Omental fat pad (tissue), 3 donors: ENCODE measurements at regions not wholly inside any gene's neighbourhood (a gene's known extent, or its start where the extent isn't known, plus 50 kb on each side); places are given as distances from the start of the nearest gene placed in this dataset.

ENCODE experiments used
- ATAC-seq: fragments of 150-250 bp; one replicate; pipeline ENCODE4 v1.9.1; 2016; ENCODE audit warnings: mild to moderate bottlenecking, moderate library complexity; ENCODE audit not compliant: low FRiP score
- DNase-seq: peaks from one replicate; pipeline ENCODE4 v3.0.0-alpha.2; 2019; ENCODE audit warnings: low spot score
- TF ChIP-seq, protein P1 (sequence below), 3 donors: fragments of 450-650 bp; IDR thresholded peaks; one replicate each; pipeline ENCODE4 v1.5.1; 2016 to 2017; ENCODE audit warnings: antibody characterized with exemption in 3 of 3, mild to moderate bottlenecking in 3 of 3, moderate library complexity in 2 of 3

DNA sequence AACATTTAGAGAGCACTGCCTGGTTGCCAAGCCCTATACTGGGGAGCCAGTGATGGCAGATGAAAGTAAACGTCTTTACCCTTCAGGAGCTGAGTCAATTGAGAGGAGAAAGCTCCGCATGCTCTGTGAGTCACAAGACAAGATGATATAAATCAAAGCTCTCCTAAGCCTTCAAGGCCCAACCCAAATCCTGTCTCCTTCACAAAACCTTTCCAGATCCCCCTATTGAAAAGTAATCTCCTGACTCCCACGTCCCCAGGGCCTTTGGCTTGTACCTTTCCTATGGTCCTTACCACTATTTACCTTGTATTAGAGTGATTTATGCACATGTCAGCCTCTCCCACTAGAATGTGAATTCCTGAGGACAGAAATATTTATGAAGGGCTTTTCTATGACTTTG is 230.1 kb upstream of the TENM4 start:
- TF ChIP-seq, protein P1, sequence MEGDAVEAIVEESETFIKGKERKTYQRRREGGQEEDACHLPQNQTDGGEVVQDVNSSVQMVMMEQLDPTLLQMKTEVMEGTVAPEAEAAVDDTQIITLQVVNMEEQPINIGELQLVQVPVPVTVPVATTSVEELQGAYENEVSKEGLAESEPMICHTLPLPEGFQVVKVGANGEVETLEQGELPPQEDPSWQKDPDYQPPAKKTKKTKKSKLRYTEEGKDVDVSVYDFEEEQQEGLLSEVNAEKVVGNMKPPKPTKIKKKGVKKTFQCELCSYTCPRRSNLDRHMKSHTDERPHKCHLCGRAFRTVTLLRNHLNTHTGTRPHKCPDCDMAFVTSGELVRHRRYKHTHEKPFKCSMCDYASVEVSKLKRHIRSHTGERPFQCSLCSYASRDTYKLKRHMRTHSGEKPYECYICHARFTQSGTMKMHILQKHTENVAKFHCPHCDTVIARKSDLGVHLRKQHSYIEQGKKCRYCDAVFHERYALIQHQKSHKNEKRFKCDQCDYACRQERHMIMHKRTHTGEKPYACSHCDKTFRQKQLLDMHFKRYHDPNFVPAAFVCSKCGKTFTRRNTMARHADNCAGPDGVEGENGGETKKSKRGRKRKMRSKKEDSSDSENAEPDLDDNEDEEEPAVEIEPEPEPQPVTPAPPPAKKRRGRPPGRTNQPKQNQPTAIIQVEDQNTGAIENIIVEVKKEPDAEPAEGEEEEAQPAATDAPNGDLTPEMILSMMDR (IDR thresholded peaks at IDR 0.05), result no peak
- DNase-seq, result no peak
- no peak for ATAC-seq

GRCh38 chr11:79668575-79668974 is 227.7 kb upstream of the TENM4 start:
- no peak for ATAC-seq
- DNase-seq, result no peak
- TF ChIP-seq, protein P1 (IDR thresholded peaks at IDR 0.05), result no peak

DNA sequence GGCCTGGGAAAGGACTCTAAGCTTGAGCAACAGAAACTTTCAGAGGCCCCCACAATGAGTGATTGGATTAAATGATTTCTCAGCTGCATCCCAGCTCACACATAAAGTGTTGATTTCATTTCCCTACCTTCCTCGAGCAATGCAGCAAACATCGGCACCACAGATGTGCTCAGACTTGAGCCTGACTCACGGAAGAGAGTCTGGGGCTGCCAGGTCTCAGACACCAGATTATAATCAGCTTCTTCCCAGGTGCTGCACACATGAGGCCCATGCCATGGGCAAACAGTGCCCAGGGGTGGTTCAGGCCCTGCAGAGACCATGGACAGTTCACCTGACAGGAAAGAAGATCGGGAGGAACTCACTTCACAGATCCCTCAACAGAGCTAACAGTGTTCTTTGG is 226.6 kb upstream of the TENM4 start:
- no peak for ATAC-seq
- TF ChIP-seq, protein P1 (IDR thresholded peaks at IDR 0.05), result no peak
- DNase-seq, result no peak

DNA sequence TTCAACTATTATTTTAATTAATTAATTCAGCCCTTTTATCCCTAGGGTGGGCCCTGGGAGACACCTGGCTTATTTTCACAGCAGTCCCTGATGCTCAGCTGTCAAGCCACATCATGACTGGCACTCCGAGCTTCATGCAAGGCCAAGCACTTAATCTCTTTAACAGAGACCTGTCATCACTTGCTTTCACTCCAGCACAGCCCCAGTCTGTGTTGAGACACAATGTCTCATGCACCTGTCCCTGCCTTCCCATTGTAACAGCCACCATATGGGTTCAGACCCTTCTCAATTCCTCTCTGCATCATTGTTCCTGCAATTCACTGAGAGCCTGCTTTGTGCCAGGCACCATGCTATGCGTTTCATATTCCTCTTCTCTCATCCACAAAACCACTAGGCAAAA is 222.2 kb upstream of the TENM4 start:
- ATAC-seq, result no peak
- TF ChIP-seq, protein P1 (IDR thresholded peaks at IDR 0.05), result no peak
- no peak for DNase-seq

DNA sequence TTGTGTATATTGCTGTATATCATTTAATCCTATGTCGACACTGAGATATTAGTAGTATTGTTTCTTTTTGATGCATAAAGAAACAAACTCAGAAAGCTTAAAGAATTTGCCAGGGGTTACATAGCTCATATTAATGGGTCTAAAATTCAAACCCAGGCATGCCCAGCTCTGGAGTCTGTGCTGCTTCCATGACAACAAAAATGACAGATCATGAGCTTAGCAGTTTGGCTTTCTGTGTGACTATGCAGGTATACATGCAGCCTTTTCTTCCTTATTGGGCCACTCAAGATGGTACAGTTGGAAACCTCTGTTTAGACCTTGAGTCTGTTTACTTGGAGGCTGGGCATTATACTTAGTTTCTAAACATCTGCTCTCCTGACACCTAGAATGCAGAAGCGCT is 220.5 kb upstream of the TENM4 start:
- ATAC-seq, result no peak
- TF ChIP-seq, protein P1 (IDR thresholded peaks at IDR 0.05), result no peak
- DNase-seq, result no peak

- DNase-seq, result no peak
- no peak for ATAC-seq
- TF ChIP-seq, protein P1 (IDR thresholded peaks at IDR 0.05), result no peak
Observed at GRCh38 chr11:79648766-79649520, 208.1 kb upstream of the TENM4 start.

DNA sequence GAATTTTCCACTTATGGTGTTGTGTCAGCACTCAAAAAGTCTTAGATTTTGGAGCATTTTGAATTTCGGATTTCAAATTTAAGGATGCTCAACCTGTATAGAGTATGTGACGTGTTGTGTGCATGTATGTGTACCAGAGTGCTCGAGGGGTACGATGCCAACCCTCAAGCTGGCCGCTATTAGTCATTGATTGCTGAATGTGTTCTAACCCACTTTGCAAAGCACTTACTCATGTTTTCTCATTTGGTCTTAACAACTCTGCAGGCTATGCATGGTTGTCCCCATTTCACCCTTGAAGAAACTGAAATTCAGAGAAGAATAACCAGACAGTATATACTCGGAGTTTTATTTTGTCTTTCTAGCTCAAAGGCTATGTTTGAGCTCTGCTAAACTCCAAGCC is 196.4 kb upstream of the TENM4 start:
- DNase-seq (no peak), ATAC-seq (no peak)
- TF ChIP-seq, protein P1 (IDR thresholded peaks at IDR 0.05), result no peak
